NCI-H146 treated with DMSO at 0.1 percent for 48 hours (cell line): ENCODE measurements at regions not wholly inside any gene's neighbourhood (a gene's known extent, or its start where the extent isn't known, plus 50 kb on each side); places are given as distances from the start of the nearest gene placed in this dataset.
"Not testable (repeated sequence)": the region's sequence is repeated elsewhere in the genome, so short reads cannot be mapped to it uniquely, and the experiment has no call there.

ENCODE experiments used
- DNase-seq: peaks from one replicate; lab custom pipeline; 2025; ENCODE audit not compliant: unreplicated experiment; lab: John Stamatoyannopoulos, UW

DNA sequence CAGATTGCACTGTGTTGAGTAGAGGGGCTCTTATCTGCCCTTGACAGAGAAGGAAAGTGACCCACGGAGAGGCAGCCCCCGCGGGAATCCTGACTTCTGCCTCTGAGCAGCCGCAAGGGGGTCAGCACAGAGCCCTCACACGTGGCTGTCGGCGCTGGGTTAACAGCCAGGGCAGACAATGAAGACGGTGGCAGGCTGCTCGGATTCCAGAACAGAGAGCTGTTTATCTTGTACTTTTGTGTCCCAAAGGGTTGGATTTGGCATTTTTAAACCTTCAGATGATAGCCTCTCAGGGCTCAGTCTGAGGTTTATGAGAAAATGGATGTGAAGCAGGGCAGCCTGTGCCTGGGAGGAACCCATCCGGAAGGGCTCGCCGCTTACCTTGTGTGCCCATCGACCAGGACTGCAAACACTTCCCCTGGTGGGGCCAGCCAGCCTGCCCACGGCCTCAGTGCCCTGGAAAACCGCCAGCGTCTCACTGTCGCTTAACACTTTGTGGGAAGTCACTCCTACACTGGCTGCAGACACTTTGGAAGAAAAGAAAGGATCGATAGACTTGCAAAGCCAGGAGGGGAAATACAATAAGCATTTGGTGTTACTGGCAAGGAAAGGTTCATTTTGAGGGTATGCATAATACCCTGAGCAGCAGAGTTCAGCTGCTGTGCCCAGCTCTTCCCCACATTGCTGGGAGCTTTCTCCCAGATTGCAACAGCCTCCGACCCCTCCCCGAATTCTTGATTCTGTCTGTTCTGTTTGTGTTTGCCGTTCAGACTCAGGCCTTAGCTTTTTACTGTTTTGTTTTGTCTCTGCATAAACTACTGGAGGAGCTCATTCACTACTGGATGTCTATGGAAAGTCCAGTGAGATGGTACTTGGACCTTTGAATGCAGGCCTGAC, 325.3 kb upstream of the MYT1L start:
- DNase-seq: no peak

DNA sequence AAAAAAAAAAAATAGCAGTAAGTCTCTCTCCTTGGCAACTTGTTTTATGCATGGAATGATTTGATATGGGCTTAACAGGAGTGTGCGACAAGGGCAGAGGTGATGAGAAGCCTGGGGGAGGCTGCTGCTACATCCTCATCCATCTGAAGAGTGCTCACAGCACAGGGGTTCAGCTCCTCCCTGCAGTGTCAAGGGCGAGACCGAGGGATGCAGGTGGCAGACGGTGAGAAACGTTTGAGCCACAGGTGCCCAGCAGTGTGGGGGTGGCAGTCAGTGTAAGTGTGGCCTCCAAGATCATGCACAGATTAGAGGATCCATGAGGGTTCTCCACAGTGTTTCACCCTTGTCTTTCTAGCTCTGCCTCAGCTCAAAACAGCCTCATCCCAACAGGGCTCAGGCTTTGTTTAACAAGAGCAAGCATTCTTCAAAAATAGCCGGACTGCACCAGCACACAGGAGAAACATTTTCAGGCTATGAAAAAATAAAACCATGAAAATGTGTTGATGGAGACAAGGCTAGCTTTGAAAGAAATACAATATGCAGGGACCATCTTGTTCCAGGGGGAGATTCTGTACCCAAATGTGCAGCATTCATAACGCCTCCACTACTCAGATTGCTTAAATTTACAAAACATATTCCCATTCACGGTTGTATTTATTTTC, 324.5 kb upstream of the MYT1L start:
- DNase-seq: no peak

DNA sequence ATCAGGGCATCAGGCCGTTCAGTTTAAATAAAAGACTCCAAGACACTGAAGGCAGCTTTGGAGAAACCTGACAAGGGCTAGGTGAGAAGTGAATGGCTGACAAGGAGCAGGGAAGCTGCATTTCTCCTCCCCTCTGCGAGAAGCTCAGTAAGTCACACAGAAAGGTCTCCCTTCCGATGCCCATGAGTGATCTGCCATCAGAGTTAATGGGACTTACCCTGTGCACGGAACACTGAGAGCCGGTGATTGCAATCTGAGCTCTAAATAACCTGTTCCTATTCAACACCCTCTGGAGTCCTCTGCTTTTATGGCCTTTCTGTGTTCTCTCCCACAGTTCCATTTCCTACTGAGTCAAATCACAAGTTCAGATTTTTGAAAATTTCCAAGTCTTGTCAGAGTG, 322.2 kb upstream of the MYT1L start:
- no peak for DNase-seq

DNA sequence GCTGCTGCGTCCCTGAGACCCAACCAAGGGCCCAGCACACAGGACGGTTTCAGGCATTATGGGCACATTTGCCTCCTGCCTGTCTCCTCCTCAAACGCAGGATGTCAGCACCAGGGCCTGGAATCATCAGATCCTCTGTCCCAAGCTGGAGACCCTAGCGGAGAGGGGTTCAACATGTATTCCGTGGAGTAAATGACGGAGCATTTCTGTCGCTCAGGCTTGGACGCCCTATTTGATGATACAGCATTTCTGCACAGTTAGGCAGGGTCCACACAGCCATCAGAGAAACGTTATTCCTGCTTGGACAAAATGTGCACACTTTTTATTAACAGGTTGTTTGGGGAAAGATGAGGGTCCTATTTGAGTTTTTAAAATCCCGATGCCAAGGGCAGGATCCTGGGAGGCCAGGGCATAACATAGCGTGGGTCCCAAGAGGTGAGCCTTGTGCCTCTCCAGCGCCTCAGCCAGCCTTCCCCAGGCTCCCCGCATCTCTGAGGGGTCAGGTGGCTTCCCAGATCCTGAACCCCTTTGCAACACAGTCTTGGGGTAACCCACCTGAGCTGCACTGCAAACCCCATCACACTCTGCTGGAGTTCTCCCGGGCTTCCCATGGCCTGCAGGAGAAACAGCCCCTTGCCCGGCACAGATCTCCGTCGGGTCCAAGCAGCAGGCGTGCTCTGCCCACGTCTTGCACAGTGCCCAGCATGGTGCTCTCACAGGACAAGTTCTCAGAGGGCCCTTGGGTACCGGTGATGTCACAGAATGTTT, 319.7 kb upstream of the MYT1L start:
- DNase-seq: no peak

DNA sequence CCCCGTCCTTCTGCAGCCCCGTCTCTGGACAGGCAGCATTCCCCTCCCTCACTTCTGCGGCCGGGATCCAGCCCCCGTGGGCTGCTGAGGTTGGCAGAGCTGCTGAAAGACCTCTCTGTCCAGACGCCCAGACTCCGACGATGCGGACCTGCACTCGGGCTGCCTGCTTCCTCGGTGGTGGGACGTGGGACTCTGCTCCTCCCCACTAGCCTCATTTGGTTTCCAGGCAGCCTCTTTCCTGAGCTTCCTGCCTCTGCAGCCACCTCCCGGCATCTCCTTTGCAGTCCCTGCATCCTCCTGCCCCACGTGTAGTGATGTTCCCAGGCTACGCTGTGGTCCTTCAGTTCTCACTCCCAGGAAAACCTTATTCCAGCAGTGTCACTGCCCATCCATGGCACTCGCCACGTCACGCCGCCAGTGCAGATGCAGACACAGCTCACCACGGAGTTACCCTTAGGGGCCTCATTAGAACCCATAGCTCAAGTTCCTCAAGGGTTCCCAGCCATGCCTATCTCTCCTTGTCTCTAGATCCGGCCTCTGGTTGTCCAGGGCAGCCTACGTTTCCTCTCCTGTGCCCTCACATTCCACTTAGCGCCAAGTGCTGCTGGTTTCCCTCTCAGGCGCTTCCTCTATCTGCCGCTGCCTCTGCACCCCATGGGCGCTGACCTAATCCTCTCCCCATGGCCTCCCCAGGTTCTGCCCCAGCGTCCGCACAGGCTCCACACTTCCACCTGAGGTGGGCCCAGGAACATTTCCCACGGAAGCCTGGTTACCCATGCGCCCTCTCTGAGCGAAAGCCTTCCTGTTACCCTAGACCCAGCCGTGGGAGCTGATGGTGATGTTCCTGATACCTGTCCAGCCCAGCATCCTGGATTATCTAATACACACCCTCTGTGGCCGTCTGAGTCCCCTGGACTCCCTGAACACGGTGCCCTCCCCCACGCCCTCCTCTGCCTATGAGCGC, 318.3 kb upstream of the MYT1L start:
- DNase-seq: no peak

DNA sequence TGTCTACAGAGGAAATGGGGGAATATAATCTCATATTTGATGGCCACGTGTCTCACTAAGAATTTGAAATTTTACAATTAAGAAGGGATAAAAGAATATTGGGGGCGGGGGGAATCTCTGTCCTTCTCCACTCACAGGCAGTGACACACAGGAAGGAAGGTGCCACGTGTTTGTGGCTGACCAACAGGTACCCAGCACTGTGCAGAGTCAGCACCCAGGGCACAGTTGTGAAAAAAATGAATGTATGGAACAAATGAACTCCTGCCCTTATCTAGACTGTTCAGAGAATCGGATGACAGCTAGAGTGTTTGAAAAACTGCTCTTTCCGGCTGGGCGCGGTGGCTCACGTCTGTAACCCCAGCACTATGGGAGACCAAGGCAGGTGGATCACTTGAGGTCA, 317.0 kb upstream of the MYT1L start:
- no peak for DNase-seq

DNA sequence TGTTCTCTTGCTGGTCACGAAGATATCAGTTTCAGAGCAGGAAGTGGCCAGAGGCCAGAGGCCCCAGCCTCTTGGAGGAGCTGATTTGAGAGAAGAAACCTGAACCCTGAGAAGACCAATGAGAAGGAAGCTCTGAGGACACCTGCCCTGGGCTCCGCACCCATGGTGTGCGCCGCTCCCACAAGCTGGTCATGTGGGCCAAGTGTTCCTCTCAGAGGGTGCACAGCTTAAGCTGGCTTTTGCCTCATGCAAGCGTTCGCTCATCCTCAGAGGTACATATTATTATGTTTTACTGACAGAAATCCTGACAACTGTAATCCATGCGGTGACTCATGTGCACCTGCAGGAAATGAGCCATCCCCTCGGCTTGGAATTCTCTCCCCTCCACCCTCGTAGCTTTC, 316.1 kb upstream of the MYT1L start:
- DNase-seq: no peak

DNA sequence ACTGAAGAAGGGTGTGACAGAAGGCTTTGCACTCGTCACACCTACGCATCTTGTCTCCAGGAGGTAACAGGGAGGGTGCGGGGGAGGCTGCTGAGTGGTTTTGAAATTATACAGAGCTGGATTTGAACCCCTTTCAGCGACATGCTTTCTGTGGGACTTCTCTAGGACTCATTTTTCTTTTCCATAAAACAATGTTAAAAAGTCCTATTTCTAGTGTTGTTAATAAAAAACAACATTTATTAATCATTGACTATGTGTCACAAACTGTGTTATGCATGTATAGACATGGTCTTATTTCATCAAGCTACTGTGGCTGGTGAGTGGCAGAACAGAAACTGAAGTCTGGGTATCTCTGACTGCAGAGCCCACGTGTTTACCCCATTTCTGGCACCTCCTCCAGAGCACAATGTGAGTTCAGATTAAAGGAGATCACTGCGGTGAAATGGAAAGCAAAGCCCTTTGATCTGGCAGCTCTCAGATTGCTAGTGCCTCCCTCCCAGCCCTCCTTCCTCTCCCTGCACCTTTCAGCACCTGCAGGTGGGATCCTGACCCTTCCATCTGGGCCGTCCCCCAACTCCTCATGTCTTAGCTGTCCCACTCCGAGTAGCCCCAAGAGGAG, 315.5 kb upstream of the MYT1L start:
- no peak for DNase-seq

DNA sequence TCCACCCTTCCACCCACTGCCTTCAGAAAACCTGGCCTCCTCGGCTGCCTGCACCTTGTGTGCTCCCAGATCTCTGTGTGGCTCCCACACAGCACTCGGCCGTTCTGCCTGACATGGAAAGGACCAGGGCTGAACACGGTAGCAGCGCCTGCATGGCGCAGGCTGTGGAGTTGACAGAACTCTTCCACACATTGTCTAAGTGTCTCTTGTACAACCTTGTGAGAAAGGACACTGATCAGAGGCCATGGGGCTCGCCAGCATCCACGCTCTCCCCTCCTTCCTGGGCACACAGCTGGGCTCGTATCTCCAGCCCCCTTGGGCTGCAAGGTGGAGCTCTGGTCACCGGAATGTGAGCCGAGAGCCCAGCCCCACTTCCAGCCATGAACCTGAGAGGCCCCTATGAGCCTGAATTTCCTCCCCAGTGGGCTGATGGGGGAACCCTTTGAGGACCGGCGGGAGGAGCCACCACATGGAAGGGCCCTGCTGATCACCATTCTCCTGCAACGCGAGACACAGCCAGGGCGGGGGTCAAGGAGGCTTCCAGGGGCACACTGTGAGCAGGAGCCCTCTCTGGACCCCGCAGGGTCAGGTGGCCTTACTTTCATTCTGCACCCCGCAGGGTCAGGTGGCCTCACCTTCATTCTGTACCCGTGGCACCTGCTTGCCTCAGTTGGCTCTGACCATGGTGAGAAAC, 314.2 kb upstream of the MYT1L start:
- DNase-seq: no peak

DNA sequence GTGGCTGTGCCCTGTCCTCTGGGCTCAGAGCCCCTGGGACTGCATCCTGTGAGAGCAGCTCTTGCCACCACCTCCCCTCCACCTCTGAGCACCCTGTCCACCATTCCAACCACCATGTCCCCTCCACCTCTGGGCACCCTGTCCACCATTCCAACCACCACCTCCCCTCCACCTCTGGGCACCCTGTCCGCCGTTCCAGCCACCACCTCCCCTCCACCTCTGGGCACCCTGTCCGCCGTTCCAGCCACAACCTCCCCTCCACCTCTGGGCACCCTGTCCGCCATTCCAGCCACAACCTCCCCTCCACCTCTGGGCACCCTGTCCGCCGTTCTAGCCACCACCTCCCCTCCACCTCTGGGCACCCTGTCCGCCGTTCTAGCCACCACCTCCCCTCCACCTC, 313.7 kb upstream of the MYT1L start:
- DNase-seq: not testable (repeated sequence)

DNA sequence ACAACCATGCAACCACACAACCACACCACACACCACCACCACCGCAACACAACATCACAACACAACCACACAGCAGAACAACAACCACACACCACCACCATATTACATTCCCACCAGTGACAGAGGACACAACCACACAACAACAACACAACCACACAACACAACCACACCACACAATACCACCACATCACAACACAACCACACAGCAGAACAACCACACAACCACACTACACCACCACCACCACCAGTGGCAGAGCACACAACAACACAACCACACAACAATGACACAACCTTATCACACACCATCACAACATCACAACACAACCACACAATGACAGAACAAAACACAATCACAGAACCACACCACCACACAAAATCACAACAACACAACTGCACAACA, 313.0 kb upstream of the MYT1L start:
- DNase-seq: no peak

DNA sequence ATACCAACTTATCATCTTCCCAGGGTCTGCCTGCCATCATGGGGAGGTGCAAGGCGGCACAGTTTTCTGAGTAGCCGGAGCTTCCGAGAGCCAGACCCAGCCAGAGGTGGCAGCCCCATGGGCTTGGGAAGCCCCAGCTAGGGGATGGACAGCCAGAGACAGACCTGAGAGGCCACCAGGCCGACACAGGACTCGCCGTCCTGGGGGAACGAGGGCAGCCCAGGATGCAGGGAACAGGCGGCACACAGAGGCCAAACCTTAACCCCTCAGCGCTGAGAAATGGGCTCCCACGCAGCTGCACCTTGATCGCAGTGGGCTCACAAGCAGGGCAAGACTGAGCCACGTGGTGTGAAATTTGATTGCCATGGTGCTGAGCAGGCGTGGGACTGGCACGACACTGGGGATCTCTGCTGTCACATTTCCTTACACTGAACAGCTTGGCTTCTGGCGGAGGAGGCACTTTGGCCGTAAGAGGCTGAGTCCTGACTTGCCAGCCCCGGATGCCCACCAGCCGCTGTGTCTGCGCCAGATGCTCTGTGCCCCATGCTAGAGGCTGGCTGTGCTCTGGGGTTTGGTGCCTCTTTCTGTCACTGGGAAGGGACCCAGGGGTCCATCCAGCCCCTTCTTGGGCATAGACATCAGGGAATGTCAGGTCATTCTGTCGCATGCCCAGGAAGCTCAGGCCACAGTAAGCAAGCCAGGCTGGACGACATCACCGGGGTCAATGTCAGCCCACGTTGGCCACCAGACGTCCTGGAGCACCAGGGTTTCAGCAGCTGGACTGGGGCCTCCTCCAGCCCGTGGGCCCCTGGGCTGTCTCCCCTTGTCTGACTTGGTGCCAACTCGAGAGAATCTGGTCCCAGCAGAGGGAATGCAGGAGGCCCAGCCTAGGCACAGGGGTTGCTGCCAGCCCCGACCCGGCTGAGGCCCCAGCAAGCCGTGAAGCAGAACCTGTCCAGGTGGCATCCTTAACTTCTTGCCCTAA, 312.1 kb upstream of the MYT1L start:
- no peak for DNase-seq

DNA sequence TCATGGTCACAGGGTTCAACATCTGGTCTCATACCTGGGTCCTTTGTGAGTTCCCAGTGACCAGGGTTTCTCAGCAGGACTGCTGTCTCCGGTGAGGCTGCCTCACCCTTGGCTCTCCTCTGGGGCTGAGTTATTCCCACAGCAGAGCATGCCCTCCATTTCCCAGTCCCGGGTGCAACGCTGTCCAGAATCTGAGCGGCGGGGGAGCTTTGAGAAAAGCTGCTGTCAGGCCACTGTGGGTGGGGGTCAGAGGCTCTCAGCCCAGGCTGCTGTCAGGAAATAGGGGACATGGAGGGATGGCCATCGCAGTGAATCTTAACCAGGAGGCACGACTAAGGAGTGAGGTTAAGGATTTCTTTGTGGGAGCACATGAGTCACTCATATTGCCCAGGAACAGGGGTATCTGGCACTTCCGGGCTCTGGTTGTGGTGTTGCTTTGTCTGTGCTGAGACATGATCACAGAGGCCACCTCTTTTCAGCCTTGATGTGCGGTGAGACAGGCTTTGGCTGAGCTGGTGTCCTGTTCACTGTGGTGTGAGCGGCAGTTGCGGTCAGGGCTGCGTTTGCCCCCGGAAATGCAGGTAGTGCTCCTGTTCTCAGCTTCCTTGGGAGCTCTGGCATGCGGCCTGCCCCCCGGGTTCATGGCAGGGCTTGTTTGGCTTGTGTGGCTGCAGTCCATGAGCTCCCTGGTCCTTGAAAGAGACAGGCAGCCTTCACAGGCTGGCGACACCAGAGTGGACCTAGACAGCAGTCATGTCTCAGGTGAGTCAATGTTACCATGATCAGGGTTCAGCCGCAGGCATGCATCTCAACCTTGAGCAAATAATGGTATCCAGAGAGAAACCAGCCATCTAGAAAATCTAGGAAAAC, 310.7 kb upstream of the MYT1L start:
- DNase-seq: no peak

DNA sequence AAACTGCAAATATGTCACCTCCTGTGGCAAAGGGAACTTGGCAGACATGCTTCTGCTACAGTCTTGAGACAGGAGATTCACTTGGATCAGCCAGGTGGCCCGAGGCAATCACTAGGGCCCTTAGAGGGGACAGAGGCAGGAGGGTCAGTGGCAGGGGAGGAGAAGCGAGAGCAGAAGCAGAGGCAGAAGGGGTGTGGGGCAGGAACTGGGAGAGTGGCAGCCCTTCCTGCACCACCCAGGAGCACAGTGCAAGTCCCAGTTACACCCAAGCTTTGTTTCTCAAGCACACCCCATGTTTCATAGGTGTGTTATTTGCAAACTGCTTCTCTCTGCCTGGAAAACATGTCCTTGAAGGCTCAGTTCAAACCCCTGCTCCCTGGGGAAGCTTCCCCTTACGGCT, 309.7 kb upstream of the MYT1L start:
- no peak for DNase-seq

DNA sequence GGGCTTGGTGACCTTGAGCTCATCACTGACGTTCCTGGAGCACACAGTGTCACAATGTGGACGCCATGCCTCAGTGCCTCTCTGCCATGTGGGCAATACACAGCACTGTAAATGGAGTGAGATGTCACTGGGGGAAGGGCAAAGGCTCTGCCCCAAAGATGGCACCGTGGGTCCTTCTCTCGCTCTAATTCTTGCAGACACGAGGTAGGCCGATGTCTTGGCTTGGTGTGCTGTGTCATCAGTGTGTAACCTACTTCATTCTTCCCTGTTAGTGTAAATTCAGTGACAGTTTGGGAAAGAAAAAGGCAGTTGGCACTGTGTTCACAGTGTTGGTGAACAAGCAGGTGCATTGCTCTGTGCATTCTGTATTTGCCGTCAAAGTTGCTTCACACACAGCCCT, 309.3 kb upstream of the MYT1L start:
- no peak for DNase-seq

DNA sequence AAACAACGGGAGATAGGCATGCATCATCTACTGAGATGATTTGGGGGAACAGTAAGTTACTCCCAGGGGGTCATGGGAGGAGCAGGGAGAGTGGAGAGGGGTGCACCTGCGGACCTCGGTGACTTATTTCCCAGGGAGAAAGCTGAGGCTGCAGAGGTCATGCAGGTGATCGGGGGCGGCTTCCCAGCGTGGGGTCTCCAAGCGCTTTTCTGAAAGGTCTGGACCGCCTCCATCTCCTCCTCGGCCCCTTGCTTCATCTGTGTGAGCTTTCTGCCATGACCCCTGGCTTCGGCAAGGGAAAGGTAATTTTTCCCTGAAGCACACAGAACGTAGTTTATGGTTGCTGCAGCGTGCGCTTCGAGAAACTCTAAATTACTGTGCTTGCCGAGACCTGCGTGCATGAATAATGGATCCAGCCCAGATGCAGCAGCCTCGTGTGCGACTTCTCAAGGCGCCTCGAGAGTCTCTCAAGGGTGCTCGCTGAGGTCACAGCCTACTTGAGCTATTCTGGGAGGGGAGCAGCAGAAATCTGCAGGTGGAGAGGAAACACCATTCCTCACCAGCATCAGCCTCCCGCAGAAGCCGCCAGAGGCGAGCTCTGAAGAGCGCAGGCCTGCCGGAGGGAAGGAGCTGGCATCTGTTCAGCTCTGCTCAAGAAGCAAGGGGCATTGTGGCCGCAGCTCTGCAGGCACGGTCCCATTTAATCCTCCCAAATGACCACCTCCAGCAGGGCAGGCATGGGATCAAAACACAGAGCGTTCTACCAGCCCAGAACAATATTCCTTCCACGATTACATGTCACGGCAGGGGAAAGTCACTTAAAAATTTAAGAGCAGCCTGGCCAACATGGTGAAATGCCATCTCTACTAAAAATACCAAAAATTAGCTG, 308.4 kb upstream of the MYT1L start:
- no peak for DNase-seq
